Choroid plexus epithelial cell (primary cell): ENCODE measurements at regions not wholly inside any gene's neighbourhood (a gene's known extent, or its start where the extent isn't known, plus 50 kb on each side); places are given as distances from the start of the nearest gene placed in this dataset.

ENCODE experiments used
- DNase-seq: peaks from one replicate; pipeline ENCODE4 v3.0.0-alpha.2; 2010; ENCODE audit warnings: low read depth
- H3K4me3 ChIP-seq: 2 replicates; pipeline ENCODE4 v1.5.1; 2011; ENCODE audit warnings: low read depth, mild to moderate bottlenecking, control low read depth, low read length, moderate library complexity
- TF ChIP-seq, protein P1 (sequence below): conservative IDR thresholded peaks from 2 replicates; pipeline ENCODE4 v1.5.1; 2011; ENCODE audit warnings: low read depth, mild to moderate bottlenecking, control low read depth, inconsistent platforms, low read length, moderate library complexity

DNA sequence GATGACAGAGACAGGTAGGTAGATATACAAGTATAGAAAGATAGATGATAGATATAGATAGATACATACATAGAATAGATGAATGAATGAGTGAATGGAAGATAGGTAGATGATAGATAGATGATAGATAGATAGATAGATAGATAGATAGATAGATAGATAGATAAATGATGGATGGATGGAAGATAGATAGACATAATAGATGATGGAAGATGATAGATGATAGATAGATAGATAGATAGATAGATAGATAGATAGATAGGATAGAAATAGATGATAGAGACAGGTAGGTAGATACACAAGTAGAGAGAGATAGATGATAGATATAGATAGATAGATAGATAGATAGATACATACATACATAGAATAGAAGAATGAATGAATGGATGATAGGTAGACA, 510.1 kb upstream of the AUTS2 start:
- TF ChIP-seq, protein P1, sequence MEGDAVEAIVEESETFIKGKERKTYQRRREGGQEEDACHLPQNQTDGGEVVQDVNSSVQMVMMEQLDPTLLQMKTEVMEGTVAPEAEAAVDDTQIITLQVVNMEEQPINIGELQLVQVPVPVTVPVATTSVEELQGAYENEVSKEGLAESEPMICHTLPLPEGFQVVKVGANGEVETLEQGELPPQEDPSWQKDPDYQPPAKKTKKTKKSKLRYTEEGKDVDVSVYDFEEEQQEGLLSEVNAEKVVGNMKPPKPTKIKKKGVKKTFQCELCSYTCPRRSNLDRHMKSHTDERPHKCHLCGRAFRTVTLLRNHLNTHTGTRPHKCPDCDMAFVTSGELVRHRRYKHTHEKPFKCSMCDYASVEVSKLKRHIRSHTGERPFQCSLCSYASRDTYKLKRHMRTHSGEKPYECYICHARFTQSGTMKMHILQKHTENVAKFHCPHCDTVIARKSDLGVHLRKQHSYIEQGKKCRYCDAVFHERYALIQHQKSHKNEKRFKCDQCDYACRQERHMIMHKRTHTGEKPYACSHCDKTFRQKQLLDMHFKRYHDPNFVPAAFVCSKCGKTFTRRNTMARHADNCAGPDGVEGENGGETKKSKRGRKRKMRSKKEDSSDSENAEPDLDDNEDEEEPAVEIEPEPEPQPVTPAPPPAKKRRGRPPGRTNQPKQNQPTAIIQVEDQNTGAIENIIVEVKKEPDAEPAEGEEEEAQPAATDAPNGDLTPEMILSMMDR: no peak
- no peak overlapping the region for H3K4me3 ChIP-seq
- no peak for DNase-seq

DNA sequence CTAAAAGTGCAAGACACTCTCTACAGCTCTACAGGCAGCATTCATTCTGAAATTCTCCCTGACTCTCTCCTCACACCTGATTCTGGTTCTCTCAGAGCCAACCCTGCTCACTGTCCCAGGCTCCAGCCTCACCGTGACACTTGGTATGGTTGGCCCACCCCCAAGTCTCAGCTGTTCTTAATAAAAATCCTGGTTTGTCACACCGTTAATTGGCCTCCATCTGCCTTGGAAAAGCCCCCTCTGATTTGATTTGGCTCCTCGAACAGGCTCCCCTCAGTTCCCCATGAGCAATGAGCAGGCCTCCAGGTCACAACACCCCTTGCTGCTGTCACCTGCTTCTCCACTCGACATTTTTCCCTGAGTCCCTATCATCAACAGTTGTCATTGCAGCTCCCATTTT, 507.3 kb upstream of the AUTS2 start:
- TF ChIP-seq, protein P1: no peak
- no peak for DNase-seq
- H3K4me3 ChIP-seq: no peak overlapping the region

DNA sequence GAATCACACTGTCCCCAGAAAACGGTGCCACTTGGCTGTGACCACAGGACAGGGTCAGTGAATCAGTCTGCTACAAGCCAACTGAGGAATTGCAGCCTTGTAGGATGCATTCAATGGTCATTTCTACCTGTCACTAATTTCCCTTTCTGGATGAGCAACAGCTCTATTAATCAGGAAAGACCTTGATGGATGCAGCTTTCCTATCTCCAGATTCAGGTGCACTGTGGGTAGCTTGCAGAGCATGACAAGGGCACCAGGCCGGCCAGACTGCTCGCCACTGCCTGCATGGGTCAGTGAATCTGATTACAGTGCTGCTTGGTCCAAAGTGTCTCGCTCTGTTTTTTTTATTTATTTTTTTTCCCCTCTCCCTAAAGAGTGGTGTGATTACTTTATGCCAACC, 506.8 kb upstream of the AUTS2 start:
- DNase-seq: no peak
- H3K4me3 ChIP-seq: no peak overlapping the region
- TF ChIP-seq, protein P1: no peak

DNA sequence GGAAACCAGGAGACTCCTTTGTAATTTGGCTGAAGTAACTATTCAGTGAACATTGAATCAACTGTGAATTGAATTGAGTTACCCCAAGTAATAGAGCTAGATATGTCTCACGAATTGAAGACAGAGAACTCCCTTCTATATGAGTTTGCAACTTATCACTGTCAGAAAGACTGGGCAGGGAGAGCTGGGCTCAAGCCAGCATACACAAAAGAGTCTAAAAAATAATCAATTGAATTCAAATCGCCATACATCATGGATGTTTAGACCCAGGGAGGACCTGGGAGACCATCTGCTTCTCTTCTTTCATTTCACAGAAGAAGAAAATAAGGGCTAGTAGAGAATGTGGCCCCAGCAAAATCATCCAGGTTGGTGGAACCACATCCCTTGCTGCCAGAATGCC, 503.1 kb upstream of the AUTS2 start:
- no peak for DNase-seq
- no peak overlapping the region for H3K4me3 ChIP-seq
- TF ChIP-seq, protein P1: no peak

DNA sequence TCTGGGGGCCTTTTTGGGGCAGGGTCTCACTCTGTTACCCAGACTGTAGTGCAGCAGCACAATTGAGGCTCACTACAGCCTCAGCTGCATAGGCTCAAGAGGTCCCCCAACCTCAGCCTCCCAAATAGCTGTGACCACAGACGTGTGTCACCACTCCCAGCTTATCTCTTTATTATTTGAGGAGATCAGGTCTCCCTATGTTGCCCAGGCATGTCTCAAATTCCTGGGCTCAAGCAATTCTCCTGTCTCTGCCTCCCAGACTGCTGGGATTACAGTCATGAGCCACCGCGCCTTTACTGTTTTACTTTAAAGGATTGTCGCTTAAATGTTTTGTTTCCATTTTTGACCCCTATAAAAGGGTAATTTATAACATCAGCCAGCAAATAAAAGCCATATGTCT, 502.6 kb upstream of the AUTS2 start:
- no peak overlapping the region for H3K4me3 ChIP-seq
- TF ChIP-seq, protein P1: no peak
- no peak for DNase-seq

DNA sequence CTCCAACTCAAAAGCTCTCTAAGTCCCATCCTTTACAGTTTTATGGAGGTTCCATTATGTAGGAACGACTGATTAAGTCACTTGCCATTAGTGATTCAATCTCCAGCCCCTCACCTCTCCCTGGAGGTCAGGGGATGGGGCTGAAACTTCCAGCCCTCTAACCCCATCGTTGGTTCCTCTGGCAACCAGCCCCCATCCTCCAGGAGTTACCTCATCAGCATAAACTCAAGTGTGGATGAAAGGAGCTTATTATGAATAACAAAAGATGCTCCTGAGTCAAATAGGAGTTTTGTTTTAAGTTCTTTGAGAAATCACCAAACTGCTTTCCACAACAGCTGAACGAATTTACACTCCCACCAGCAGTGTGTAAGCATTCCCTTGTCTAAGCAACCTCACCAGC, 494.3 kb upstream of the AUTS2 start:
- no peak overlapping the region for H3K4me3 ChIP-seq
- TF ChIP-seq, protein P1: no peak

DNA sequence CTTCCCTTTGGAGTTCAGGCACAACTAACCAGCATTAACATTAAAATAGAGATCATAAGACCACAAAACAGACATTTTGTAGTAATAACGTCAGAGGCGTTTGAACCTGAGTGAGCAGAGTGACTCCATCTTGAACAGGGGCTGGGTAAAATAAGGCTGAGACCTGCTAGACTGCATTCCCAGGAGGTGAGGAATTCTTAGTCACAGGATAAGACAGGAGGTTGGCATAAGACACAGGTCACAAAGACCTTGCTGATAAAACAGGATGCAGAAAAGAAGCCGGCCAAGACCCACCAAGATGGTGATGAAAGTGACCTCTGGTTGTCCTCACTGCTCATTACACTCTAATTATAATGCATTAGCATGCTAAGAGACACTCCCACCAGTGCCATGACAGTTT, 493.2 kb upstream of the AUTS2 start:
- no peak overlapping the region for H3K4me3 ChIP-seq
- TF ChIP-seq, protein P1: no peak
- DNase-seq: no peak

More for the DNA sequence above, 494.3 kb upstream of the AUTS2 start:
- no peak for DNase-seq
